AG04450 (cell line): ENCODE measurements at regions not wholly inside any gene's neighbourhood (a gene's known extent, or its start where the extent isn't known, plus 50 kb on each side); places are given as distances from the start of the nearest gene placed in this dataset.

Experiments used
- CTCF ChIA-PET: fragments of 300-600, 350-600 bp; formaldehyde crosslinking; extraction: SDS; loops from one replicate; lab custom pipeline; 2022; ENCODE audit warnings: antibody characterized with exemption, inconsistent platforms; lab: Charles Lee
- POLR2A ChIA-PET: fragments of 350-600 bp; formaldehyde crosslinking; extraction: SDS; loops from one replicate; lab custom pipeline; 2021; ENCODE audit warnings: antibody characterized with exemption, inconsistent platforms; lab: Yijun Ruan, JAX
- DNase-seq: peaks from one replicate; pipeline ENCODE4 v3.0.0-alpha.2; 2011; ENCODE audit warnings: low read depth, low spot score
- H3K27ac ChIP-seq: one replicate; pipeline ENCODE4 v1.5.1; 2012; ENCODE audit warnings: low read depth, low read length, control low read depth
- H3K27me3 ChIP-seq: one replicate; pipeline ENCODE4 v1.6.0; 2012; ENCODE audit warnings: low read length; ENCODE audit not compliant: control insufficient read depth, insufficient read depth
- H3K4me3 ChIP-seq: 2 replicates; pipeline ENCODE4 v1.5.1; 2011; ENCODE audit warnings: mild to moderate bottlenecking, low read depth, low read length, control low read depth
- H3K9me3 ChIP-seq: 2 replicates; pipeline ENCODE4 v1.5.1; 2012; ENCODE audit warnings: low read length; ENCODE audit not compliant: control insufficient read depth, insufficient read depth
- CTCF ChIP-seq: IDR thresholded peaks from 2 replicates; pipeline ENCODE4 v1.5.1; 2011; ENCODE audit warnings: low read depth, low read length, control low read depth, inconsistent platforms

- H3K9me3 ChIP-seq = no peaks in the 10 kb centered on the region
- H3K27me3 ChIP-seq = no peaks in the 10 kb centered on the region
- DNase-seq = no peak
- no peak for TF ChIP-seq CTCF
- H3K4me3 ChIP-seq = no peak overlapping the region
- ChIA-PET POLR2A (no interaction called here), CTCF (no interaction called here)
- H3K27ac ChIP-seq = no peak overlapping the region
Measured at GRCh38 chr7:7077945-7078344, 104.4 kb upstream of the C1GALT1 start.

GRCh38 chr7:7080802-7081201 lies 101.5 kb upstream of the C1GALT1 start:
- POLR2A ChIA-PET = no interaction called here

DNA sequence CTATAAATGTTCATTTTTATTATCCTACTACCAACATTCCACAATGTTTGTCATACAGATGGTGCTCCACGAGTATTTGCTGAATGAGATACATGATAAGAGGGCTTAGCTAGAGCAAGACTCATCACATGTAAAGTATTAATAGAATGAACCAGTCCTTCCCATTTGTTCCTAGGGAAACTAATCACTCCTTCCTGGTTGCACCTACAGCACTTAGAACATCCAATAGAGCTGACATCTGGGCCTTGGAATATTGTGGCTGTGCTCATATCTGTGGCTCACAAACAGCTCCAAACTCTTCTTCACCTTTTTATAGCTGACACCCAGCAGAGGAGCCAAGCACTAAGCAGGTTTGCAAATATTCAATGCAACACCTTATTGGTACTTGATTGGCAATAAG lies 91.9 kb upstream of the C1GALT1 start:
- no peaks in the 10 kb centered on the region for H3K9me3 ChIP-seq
- CTCF ChIA-PET = interaction anchor here (2.0 kb wide), 1 partner anchor 13 kb away, joined by 13 read pairs; no protein-coding TSS in a partner anchor
- POLR2A ChIA-PET = no interaction called here
- H3K27ac ChIP-seq = no peak overlapping the region
- DNase-seq = no peak
- no peak for TF ChIP-seq CTCF
- H3K4me3 ChIP-seq = no peak overlapping the region
- H3K27me3 ChIP-seq = no peaks in the 10 kb centered on the region

More at GRCh38 chr7:7080802-7081201, 101.5 kb upstream of the C1GALT1 start:
- DNase-seq = no peak
- H3K4me3 ChIP-seq = no peak overlapping the region
- CTCF ChIA-PET = no interaction called here
- H3K9me3 ChIP-seq = no peaks in the 10 kb centered on the region
- TF ChIP-seq CTCF = no peak
- no peaks in the 10 kb centered on the region for H3K27me3 ChIP-seq
- no peak overlapping the region for H3K27ac ChIP-seq

- CTCF ChIA-PET = no interaction called here
- TF ChIP-seq CTCF = no peak
- POLR2A ChIA-PET = no interaction called here
- no peak for DNase-seq
- H3K27ac ChIP-seq = no peak overlapping the region
- H3K4me3 ChIP-seq = no peak overlapping the region
- H3K9me3 ChIP-seq = no peaks in the 10 kb centered on the region
- no peaks in the 10 kb centered on the region for H3K27me3 ChIP-seq
Measured at GRCh38 chr7:7098280-7098818, 84.0 kb upstream of the C1GALT1 start.

- DNase-seq = peak; percentile 69
- no peaks in the 10 kb centered on the region for H3K27me3 ChIP-seq
- H3K27ac ChIP-seq = no peak overlapping the region
- CTCF ChIA-PET = interaction anchor here (0.9 to 1.1 kb wide), 3 partner anchors 47 to 442 kb away, joined by 3 to 5 read pairs (median 3); no protein-coding TSS in a partner anchor
- POLR2A ChIA-PET = no interaction called here
- TF ChIP-seq CTCF = no peak
- H3K4me3 ChIP-seq = no peak overlapping the region
- H3K9me3 ChIP-seq = no peaks in the 10 kb centered on the region; the same call in 1 of the 2 replicates
Measured at GRCh38 chr7:7099584-7100014, 82.7 kb upstream of the C1GALT1 start.
